Neuronal stem cell (in vitro differentiated cells): ENCODE measurements at regions not wholly inside any gene's neighbourhood (a gene's known extent, or its start where the extent isn't known, plus 50 kb on each side); places are given as distances from the start of the nearest gene placed in this dataset.

Source experiments
- DNase-seq: peaks from one replicate; pipeline ENCODE4 v3.0.0-alpha.2; 2013; ENCODE audit warnings: low spot score
- H2AFZ ChIP-seq: one replicate; pipeline ENCODE4 v1.6.1; 2013; ENCODE audit warnings: mild to moderate bottlenecking, low read length, inconsistent platforms
- H2AK5ac ChIP-seq: 2 replicates; pipeline ENCODE4 v1.6.1; 2013; ENCODE audit warnings: low read depth, mild to moderate bottlenecking, inconsistent platforms, low read length, moderate library complexity, mixed read lengths
- H2BK120ac ChIP-seq: 2 replicates; pipeline ENCODE4 v1.6.1; 2013; ENCODE audit warnings: low read depth, mild to moderate bottlenecking, inconsistent platforms, low read length, moderate library complexity, mixed read lengths
- H2BK12ac ChIP-seq: one replicate; pipeline ENCODE4 v1.6.1; 2013; ENCODE audit warnings: low read length, inconsistent platforms
- H2BK15ac ChIP-seq: 2 replicates; pipeline ENCODE4 v1.6.1; 2013; ENCODE audit warnings: mild to moderate bottlenecking, low read length, inconsistent platforms, mixed read lengths
- H2BK5ac ChIP-seq: one replicate; pipeline ENCODE4 v1.6.1; 2013; ENCODE audit warnings: inconsistent platforms, mild to moderate bottlenecking, low read length, moderate library complexity
- H3K14ac ChIP-seq: one replicate; pipeline ENCODE4 v1.6.1; 2013; ENCODE audit warnings: low read length, inconsistent platforms
- H3K18ac ChIP-seq: 2 replicates; pipeline ENCODE4 v1.6.1; 2013; ENCODE audit warnings: low read length, inconsistent platforms
- H3K23ac ChIP-seq: 2 replicates; pipeline ENCODE4 v1.6.1; 2013; ENCODE audit warnings: low read depth, mild to moderate bottlenecking, mixed read lengths, low read length, inconsistent platforms; ENCODE audit not compliant: poor library complexity
- H3K27ac ChIP-seq: replicated peaks from 3 replicates; pipeline ENCODE4 v1.5.1; 2013; ENCODE audit warnings: low read length, inconsistent platforms
- H3K27me3 ChIP-seq, 3 experiments: 2 replicates each; pipeline ENCODE4 v1.6.1; 2013; ENCODE audit warnings: low read length in 3 of 3, mild to moderate bottlenecking in 2 of 3, inconsistent platforms in 1 of 3, low read depth in 1 of 3, mixed read lengths in 1 of 3, moderate library complexity in 1 of 3; ENCODE audit not compliant: control insufficient read depth in 3 of 3, insufficient read depth in 3 of 3
- H3K36me3 ChIP-seq, 2 donors: replicated peaks in 1 of 2; 2 replicates each; pipeline ENCODE4 v1.6.1; 2013; ENCODE audit warnings: low read length in 2 of 2; ENCODE audit not compliant: control insufficient read depth in 2 of 2, insufficient read depth in 2 of 2
- H3K4ac ChIP-seq: 2 replicates; pipeline ENCODE4 v1.6.1; 2013; ENCODE audit warnings: inconsistent platforms, mild to moderate bottlenecking, low read length, moderate library complexity
- H3K4me1 ChIP-seq, 2 donors: 1 replicate in 1 of 2; 2 replicates in 1 of 2; pipeline ENCODE4 v1.6.1; 2013; ENCODE audit warnings: low read length in 2 of 2, low read depth in 1 of 2; ENCODE audit not compliant: control insufficient read depth in 2 of 2, insufficient read depth in 1 of 2
- H3K4me2 ChIP-seq: one replicate; pipeline ENCODE4 v1.6.1; 2013; ENCODE audit warnings: mild to moderate bottlenecking, low read length, inconsistent platforms; ENCODE audit not compliant: insufficient read depth, poor library complexity, severe bottlenecking
- H3K4me3 ChIP-seq, 2 donors: 2 replicates each; pipeline ENCODE4 v1.5.1; 2013; ENCODE audit warnings: low read length in 2 of 2, mild to moderate bottlenecking in 2 of 2, inconsistent platforms in 1 of 2, moderate library complexity in 1 of 2
- H3K79me1 ChIP-seq: one replicate; pipeline ENCODE4 v1.6.1; 2013; ENCODE audit warnings: low read depth, mild to moderate bottlenecking, inconsistent platforms, low read length, moderate library complexity
- H3K9ac ChIP-seq: one replicate; pipeline ENCODE4 v1.6.1; 2013; ENCODE audit warnings: mild to moderate bottlenecking, low read depth, low read length, inconsistent platforms; ENCODE audit not compliant: poor library complexity
- H3K9me3 ChIP-seq, 2 donors: replicated peaks in 1 of 2; 2 replicates each; pipeline versions ENCODE3 to v1.6.1; 2013; ENCODE audit warnings: low read length in 2 of 2, mild to moderate bottlenecking in 2 of 2, inconsistent platforms in 1 of 2, low read depth in 1 of 2, mixed read lengths in 1 of 2, moderate library complexity in 1 of 2; ENCODE audit not compliant: control insufficient read depth in 2 of 2, insufficient read depth in 1 of 2
- H4K8ac ChIP-seq: one replicate; pipeline ENCODE4 v1.6.1; 2013; ENCODE audit warnings: low read depth, mild to moderate bottlenecking, inconsistent platforms, low read length, moderate library complexity
- H4K91ac ChIP-seq: one replicate; pipeline ENCODE4 v1.6.1; 2013; ENCODE audit warnings: low read length, low read depth, mild to moderate bottlenecking, inconsistent platforms; ENCODE audit not compliant: poor library complexity
- WGBS, 2 donors: extraction: QIAGEN DNeasy Blood & Tissue Kit; methylation state at CpG; one replicate each; pipeline ENCODE4 v1.1.7; 2013; ENCODE audit warnings: missing lambda C conversion rate in 2 of 2, mixed read lengths in 1 of 2; ENCODE audit not compliant: insufficient read length in 2 of 2, insufficient replicate concordance in 1 of 2; ENCODE audit errors: extremely low coverage in 2 of 2; 5-methylcytosine and 5-hydroxymethylcytosine counted together

GRCh38 chr3:144585408-144585807 is 613.8 kb downstream of the DIPK2A start:
- Histone ChIP-seq H2BK12ac (no peak overlapping the region), H2BK15ac (no peak overlapping the region), H3K9ac (no peak overlapping the region), H3K4me3 (no peak overlapping the region), H4K91ac (no peak overlapping the region), H3K18ac (no peak overlapping the region), H3K36me3 (no peaks in the 10 kb centered on the region), H3K27me3 (no peaks in the 10 kb centered on the region), H3K9me3 (peaks cover 0 to 6% of the 10 kb centered on the region in 2 donors), H3K23ac (no peak overlapping the region), H2BK120ac (no peak overlapping the region), H2AK5ac (no peak overlapping the region), H3K79me1 (no peaks in the 10 kb centered on the region), H3K4ac (no peak overlapping the region), H4K8ac (no peak overlapping the region), H3K14ac (no peak overlapping the region), H2BK5ac (no peak overlapping the region), H3K27ac (no peak overlapping the region), H3K4me2 (no peak overlapping the region), H3K4me1 (no peaks in the 10 kb centered on the region), H2AFZ (no peak overlapping the region)
- no peak for DNase-seq
- no CpG with 5 or more reads among the region's 2 CpGs for WGBS, 2 donors

GRCh38 chr3:144585953-144586352 is 614.3 kb downstream of the DIPK2A start:
- Histone ChIP-seq H3K27ac (no peak overlapping the region), H2BK120ac (no peak overlapping the region)

GRCh38 chr3:144586382-144586781 is 614.8 kb downstream of the DIPK2A start:
- Histone ChIP-seq H3K14ac (no peak overlapping the region), H3K4me2 (no peak overlapping the region), H2AK5ac (no peak overlapping the region), H3K4ac (no peak overlapping the region), H2BK120ac (no peak overlapping the region), H3K79me1 (no peaks in the 10 kb centered on the region), H4K91ac (no peak overlapping the region), H3K27ac (no peak overlapping the region), H3K18ac (no peak overlapping the region), H3K4me3 (no peak overlapping the region), H2BK15ac (no peak overlapping the region), H3K9ac (no peak overlapping the region), H4K8ac (no peak overlapping the region), H2AFZ (peak overlapping the region; percentile 85), H3K4me1 (peaks cover 0 to 3% of the 10 kb centered on the region in 2 donors), H3K23ac (no peak overlapping the region), H3K36me3 (no peaks in the 10 kb centered on the region), H2BK5ac (no peak overlapping the region), H3K9me3 (peaks cover 0 to 6% of the 10 kb centered on the region in 2 donors), H2BK12ac (no peak overlapping the region), H3K27me3 (no peaks in the 10 kb centered on the region)
- no peak for DNase-seq
- no CpG with 5 or more reads among the region's 3 CpGs for WGBS, 2 donors

More at GRCh38 chr3:144585953-144586352, 614.3 kb downstream of the DIPK2A start:
- no peak overlapping the region for H2BK5ac ChIP-seq
- peaks cover 0 to 6% of the 10 kb centered on the region in 2 donors for H3K9me3 ChIP-seq
- H4K8ac ChIP-seq = no peak overlapping the region
- peak overlapping the region; percentile 85 for H2AFZ ChIP-seq
- H3K27me3 ChIP-seq = no peaks in the 10 kb centered on the region
- H3K9ac ChIP-seq = no peak overlapping the region
- WGBS, 2 donors = no CpG with 5 or more reads among the region's 7 CpGs
- H4K91ac ChIP-seq = no peak overlapping the region
- H3K4me3 ChIP-seq = no peak overlapping the region
- H3K79me1 ChIP-seq = no peaks in the 10 kb centered on the region
- no peak overlapping the region for H3K4ac ChIP-seq
- H3K4me2 ChIP-seq = no peak overlapping the region
- H3K23ac ChIP-seq = no peak overlapping the region
- no peak overlapping the region for H2BK12ac ChIP-seq
- no peaks in the 10 kb centered on the region for H3K36me3 ChIP-seq
- no peak overlapping the region for H2AK5ac ChIP-seq
- DNase-seq = no peak
- no peak overlapping the region for H3K14ac ChIP-seq
- H3K4me1 ChIP-seq = peaks cover 0 to 2% of the 10 kb centered on the region in 2 donors
- H3K18ac ChIP-seq = no peak overlapping the region
- no peak overlapping the region for H2BK15ac ChIP-seq

- H3K9ac ChIP-seq = no peak overlapping the region
- no peaks in the 10 kb centered on the region for H3K27me3 ChIP-seq
- H2BK15ac ChIP-seq = no peak overlapping the region
- H2BK5ac ChIP-seq = no peak overlapping the region
- no peaks in the 10 kb centered on the region for H3K79me1 ChIP-seq
- H4K8ac ChIP-seq = no peak overlapping the region
- H2BK12ac ChIP-seq = no peak overlapping the region
- peak overlapping the region; percentile 68 for H2AFZ ChIP-seq
- H3K18ac ChIP-seq = no peak overlapping the region
- peaks cover 0 to 3% of the 10 kb centered on the region in 2 donors for H3K4me1 ChIP-seq
- no peak overlapping the region for H3K4me3 ChIP-seq
- H3K23ac ChIP-seq = no peak overlapping the region
- H2AK5ac ChIP-seq = no peak overlapping the region
- H3K9me3 ChIP-seq = no peaks in the 10 kb centered on the region
- no peak overlapping the region for H2BK120ac ChIP-seq
- no peak overlapping the region for H3K4me2 ChIP-seq
- DNase-seq = no peak
- H3K36me3 ChIP-seq = no peaks in the 10 kb centered on the region
- no peak overlapping the region for H4K91ac ChIP-seq
- WGBS, 2 donors = no CpG with 5 or more reads among the region's 2 CpGs
- no peak overlapping the region for H3K4ac ChIP-seq
- no peak overlapping the region for H3K27ac ChIP-seq
- H3K14ac ChIP-seq = no peak overlapping the region
Measured at GRCh38 chr3:144590854-144591253, 619.2 kb downstream of the DIPK2A start.
